Adrenal gland (tissue), 5 donors: ENCODE measurements at regions not wholly inside any gene's neighbourhood (a gene's known extent, or its start where the extent isn't known, plus 50 kb on each side); places are given as distances from the start of the nearest gene placed in this dataset.

Experiments
- CTCF ChIP-seq, 6 experiments: fragments of 450-650 bp in 4 of 6; fragments of 200-600 bp in 2 of 6; sonication (generic) in 1 of 6; IDR thresholded peaks; 1 replicate in 5 of 6; 2 replicates in 1 of 6; pipeline versions ENCODE4 v1.5.1 to v1.8.0; 2016 to 2021; ENCODE audit warnings: antibody characterized with exemption in 6 of 6, mild to moderate bottlenecking in 2 of 6, moderate library complexity in 1 of 6
- POLR2A ChIP-seq, 2 donors: fragments of 450-650 bp; IDR thresholded peaks; one replicate each; pipeline ENCODE4 v1.6.1; 2017; ENCODE audit warnings: antibody characterized with exemption in 2 of 2, mild to moderate bottlenecking in 2 of 2, moderate library complexity in 1 of 2
- donor health status: DM: no; HTN: no; CAD: no.

- no peak for TF ChIP-seq CTCF (IDR thresholded peaks at IDR 0.05)
- no peak for TF ChIP-seq POLR2A (IDR thresholded peaks at IDR 0.05)
Observed at GRCh38 chr2:194096402-194096801, 1560.6 kb upstream of the SLC39A10 start.
